C4-2B (cell line): ENCODE measurements at regions not wholly inside any gene's neighbourhood (a gene's known extent, or its start where the extent isn't known, plus 50 kb on each side); places are given as distances from the start of the nearest gene placed in this dataset.

ENCODE experiments used
- ZFX ChIP-seq: fragments of 450-650 bp; IDR thresholded peaks from 2 replicates; pipeline ENCODE4 v1.6.1; 2017
- TF ChIP-seq, protein P1 (sequence below): fragments of 450-650 bp; conservative IDR thresholded peaks from 2 replicates; pipeline ENCODE4 v1.5.1; 2017; ENCODE audit warnings: mild to moderate bottlenecking

DNA sequence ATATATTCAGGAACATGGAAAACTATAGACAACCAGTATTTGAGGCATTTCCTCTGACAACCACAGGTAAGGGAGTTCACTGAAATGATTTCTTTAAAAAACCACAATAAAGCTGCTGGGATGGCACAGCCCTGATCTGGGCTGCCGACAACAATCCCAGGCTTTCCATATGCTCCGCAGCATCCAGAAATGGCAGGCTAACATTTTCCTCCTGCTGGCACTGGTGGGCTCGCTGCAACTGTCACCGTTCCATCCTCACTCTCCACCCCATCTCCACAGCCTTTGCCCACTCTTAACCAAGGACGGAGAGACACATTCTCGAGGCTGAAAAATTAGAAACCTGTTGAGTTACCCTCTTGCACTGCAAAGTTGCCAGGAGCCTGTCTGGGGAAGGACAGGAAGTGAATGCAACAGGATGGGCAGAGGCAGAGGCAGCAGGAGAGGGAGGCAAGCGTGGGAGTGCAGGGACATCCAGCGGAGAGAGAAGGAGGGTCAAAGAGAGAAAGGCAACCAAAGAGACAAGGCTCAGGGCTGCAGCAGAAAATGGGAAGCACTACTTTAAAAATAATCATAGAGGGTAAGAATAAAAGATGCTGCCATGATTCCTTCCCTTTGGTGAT is 79.0 kb upstream of the ARRDC4 start:
- TF ChIP-seq, protein P1, sequence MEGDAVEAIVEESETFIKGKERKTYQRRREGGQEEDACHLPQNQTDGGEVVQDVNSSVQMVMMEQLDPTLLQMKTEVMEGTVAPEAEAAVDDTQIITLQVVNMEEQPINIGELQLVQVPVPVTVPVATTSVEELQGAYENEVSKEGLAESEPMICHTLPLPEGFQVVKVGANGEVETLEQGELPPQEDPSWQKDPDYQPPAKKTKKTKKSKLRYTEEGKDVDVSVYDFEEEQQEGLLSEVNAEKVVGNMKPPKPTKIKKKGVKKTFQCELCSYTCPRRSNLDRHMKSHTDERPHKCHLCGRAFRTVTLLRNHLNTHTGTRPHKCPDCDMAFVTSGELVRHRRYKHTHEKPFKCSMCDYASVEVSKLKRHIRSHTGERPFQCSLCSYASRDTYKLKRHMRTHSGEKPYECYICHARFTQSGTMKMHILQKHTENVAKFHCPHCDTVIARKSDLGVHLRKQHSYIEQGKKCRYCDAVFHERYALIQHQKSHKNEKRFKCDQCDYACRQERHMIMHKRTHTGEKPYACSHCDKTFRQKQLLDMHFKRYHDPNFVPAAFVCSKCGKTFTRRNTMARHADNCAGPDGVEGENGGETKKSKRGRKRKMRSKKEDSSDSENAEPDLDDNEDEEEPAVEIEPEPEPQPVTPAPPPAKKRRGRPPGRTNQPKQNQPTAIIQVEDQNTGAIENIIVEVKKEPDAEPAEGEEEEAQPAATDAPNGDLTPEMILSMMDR, result no peak
- no peak for TF ChIP-seq ZFX
